ENCODE measurements at regions not wholly inside any gene's neighbourhood (a gene's known extent, or its start where the extent isn't known, plus 50 kb on each side); places are given as distances from the start of the nearest gene placed in this dataset.
"Not testable (repeated sequence)": the region's sequence is repeated elsewhere in the genome, so short reads cannot be mapped to it uniquely, and the experiment has no call there.

GRCh38 chr2:239803102-239803765 is 221.9 kb downstream of the NDUFA10 start:
- peak; percentile 8 for DNase-seq (ENCODE audit: low spot score)

- peak; percentile 5 for DNase-seq (ENCODE audit: low spot score)
Observed at GRCh38 chr2:239802185-239802649, 222.9 kb downstream of the NDUFA10 start.

DNA sequence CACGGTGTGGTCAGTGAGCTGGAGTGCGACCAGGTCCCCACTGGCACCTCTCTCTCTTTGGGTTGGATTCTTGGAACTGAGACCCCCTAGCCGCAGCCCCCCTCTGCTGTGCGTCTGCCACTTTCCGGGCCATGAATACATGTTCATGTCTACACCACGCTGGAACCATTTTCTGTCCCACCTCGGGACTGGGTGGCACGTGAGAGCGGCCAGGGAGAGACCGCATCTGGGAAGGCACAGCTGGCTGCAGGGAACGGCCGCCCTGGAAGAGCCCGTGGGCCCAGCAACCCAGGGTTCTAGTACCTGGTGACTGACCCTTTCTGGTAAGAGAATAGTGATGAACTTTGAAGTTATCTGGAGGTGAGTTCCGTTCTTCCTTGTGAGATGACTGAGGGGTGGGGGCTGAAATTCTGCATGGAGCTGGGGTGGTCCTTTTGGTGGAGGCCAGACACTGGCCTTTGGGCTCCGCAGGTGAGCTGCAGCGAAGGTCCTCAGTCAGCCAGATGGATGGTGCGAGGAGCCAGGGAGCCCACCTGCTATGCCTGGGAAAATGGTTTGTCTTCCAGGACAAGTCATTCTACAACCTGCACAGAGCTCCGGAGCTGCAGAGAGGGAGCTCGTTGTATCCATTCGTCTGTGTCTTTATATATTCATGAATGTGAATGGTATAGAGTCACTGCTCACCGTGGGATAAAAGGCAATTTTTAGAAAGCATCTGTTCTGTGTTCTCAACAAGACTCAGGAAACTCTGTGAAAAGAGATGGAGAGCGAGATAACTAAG is 223.5 kb downstream of the NDUFA10 start:
- peak; percentile 6 for DNase-seq (ENCODE audit: low spot score)

GRCh38 chr2:239800785-239801386 is 224.3 kb downstream of the NDUFA10 start:
- peak; percentile 1 for DNase-seq (ENCODE audit: low spot score)

DNA sequence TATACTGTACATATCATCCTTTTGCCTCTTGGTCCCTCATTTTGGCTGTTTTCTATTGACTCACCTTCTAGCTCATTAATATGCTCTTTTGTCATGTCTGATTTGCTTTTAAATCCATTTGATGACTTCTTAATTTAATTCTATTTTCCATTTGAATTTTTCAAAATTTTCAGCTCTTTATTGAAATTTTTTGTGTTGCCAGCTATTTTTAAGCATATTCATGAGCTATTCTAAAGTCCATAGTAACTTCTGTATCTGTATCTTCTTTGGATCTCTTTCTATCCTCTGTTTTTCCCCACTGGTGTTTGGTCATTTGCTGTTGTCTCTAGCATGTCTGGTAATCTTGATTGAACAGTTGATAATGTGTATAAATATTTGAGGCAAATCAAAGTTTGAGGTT is 227.8 kb downstream of the NDUFA10 start:
- no peak for DNase-seq (ENCODE audit: low spot score)

DNA sequence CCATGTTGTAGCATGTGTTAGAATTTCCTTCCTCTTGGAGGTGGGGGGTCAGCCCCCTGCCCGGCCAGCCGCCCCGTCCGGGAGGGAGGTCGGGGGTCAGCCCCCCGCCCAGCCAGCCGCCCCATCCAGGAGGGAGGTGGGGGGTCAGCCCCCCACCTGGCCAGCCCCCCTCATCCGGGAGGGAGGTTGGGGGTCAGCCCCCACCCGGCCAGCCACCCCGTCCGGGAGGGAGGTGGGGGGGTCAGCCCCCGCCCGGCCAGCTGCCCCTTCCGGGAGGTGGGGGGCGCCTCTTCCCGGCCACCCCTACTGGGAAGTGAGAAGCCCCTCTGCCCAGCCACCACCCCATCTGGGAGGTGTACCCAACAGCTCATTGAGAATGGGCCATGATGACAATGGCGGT is 229.4 kb downstream of the NDUFA10 start:
- not testable (repeated sequence) for DNase-seq (ENCODE audit: low spot score)

GRCh38 chr2:239793836-239794235 is 231.3 kb downstream of the NDUFA10 start:
- DNase-seq (ENCODE audit: low spot score): peak; percentile 11

GRCh38 chr2:239793086-239793485 is 232.1 kb downstream of the NDUFA10 start:
- no peak for DNase-seq (ENCODE audit: low spot score)

DNA sequence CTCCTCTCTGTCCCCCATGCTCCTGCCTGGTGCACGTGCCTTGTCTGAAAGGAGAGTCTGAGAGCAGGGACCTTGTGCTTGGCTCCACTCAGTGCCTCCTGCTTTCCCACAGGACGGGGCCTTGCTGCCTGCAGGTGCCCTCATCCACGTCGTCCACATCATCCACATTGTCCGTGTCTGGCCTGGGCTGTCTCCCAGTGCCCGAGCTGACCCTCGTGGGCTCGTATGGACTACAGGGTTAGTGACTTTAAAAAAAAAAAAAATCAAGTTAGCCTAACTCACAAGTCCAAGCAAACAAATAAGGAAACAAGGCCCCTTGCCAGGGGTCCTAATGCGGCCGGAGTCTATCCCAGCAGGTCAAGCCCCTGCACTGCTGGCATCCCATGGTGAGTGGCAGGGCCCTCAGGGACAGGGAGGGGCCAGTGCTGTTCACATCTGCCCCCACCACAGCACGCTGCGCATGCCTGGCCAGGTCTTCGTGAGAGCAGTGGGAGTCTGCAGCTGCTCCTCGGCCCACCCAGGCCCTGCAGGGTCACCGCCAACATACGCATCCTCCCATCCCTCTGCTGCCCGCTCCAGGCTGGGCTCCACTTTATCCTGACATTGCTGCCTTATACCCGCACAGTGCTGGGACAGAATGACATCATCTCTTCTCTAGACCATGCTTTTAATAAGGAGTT is 232.6 kb downstream of the NDUFA10 start:
- DNase-seq (ENCODE audit: low spot score): peak; percentile 7

GRCh38 chr2:239791526-239792404 is 233.4 kb downstream of the NDUFA10 start:
- peak; percentile 4 for DNase-seq (ENCODE audit: low spot score)

GRCh38 chr2:239790721-239791120 is 234.4 kb downstream of the NDUFA10 start:
- no peak for DNase-seq (ENCODE audit: low spot score)

GRCh38 chr2:239790313-239790712 is 234.8 kb downstream of the NDUFA10 start:
- peak; percentile 6 for DNase-seq (ENCODE audit: low spot score)

- DNase-seq (ENCODE audit: low spot score): peak; percentile 3
Observed at GRCh38 chr2:239789711-239790110, 235.4 kb downstream of the NDUFA10 start.

- peak; percentile 2 for DNase-seq (ENCODE audit: low spot score)
Observed at GRCh38 chr2:239788576-239789098, 236.5 kb downstream of the NDUFA10 start.

DNA sequence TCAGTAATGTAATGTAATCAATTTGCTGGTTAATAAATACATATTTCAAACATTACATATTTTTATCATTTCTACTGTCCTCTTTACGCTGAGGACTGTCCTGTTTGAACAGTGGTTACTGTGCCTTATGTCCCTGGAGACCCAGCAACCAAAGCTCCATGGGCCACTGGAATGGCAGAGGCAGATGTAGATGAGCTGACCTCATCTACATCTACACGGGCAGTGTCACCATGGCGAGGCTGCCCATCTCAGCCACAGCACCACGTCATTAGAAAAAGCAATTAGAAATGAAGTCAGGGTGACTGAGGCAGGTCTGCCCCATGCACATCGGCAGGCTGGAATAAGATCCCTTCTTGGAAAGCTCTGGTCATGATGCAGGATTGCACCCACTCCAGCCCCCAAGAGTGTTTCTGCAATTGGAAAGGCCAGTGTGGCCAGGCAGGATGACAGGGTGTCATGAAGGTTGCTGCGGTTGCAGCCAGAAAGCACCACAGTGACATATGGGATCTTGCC is 237.5 kb downstream of the NDUFA10 start:
- DNase-seq (ENCODE audit: low spot score): peak; percentile 2

DNA sequence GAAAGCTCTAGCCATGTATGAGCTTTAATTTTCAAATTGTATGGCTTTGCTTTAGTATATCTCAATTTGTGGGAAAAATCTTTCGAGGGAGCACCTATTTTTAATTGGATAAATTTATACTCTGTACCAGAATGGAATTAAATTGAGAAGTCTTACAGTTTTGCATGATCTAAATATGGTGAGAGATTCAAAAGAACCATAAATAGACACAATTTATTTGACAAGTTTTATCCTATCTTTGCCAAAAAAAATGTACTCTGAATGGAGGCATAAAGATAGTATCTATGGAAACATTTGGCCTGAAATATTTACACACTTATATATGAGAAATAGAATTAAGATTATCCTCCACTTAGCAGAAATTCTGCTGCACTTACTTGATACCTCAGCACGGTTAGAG is 238.4 kb downstream of the NDUFA10 start:
- no peak for DNase-seq (ENCODE audit: low spot score)

DNA sequence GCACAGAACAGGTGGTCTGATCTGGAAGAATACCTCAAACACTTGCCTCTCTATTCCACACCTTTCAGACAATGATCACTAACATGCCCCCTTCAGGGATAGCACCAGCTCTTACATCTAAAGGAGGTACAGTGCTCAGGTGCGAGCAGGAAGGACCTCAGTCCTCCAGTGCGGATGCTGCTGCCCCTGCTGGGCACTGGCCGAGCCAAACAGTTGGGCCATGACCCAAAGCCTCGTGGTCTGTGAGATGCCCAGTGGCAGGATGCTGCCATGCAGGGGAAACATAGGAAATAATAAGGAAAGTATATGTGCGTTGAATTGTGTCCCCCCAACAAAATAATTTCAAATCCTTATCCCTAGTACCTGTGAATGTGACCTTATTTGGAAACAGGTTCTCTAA is 243.7 kb downstream of the NDUFA10 start:
- no peak for DNase-seq (ENCODE audit: low spot score)

- DNase-seq (ENCODE audit: low spot score): no peak
Observed at GRCh38 chr2:239780236-239780994, 244.7 kb downstream of the NDUFA10 start.

- DNase-seq (ENCODE audit: low spot score): peak; percentile 4
Observed at GRCh38 chr2:239779584-239779983, 245.6 kb downstream of the NDUFA10 start.
